CD4-positive, CD25-positive, alpha-beta regulatory T cell (primary cell): ENCODE measurements at regions not wholly inside any gene's neighbourhood (a gene's known extent, or its start where the extent isn't known, plus 50 kb on each side); places are given as distances from the start of the nearest gene placed in this dataset.

Experiments used
- ATAC-seq, 2 donors: fragments of 150-1000 bp; cut with Tn5 transposase; one replicate each; pipeline ENCODE4 v1.10.0; 2021; ENCODE audit warnings: low read depth in 2 of 2, moderate number of reproducible peaks in 2 of 2, moderate library complexity in 1 of 2
- DNase-seq, 3 donors: peaks; one replicate each; pipeline versions ENCODE4 v3.0.0 to v3.0.0-alpha.2; 2012 to 2022; ENCODE audit warnings: mixed read lengths in 1 of 3
- H3K27ac ChIP-seq: one replicate; pipeline ENCODE4 v1.7.0; 2013; ENCODE audit warnings: mild to moderate bottlenecking, low read length; ENCODE audit not compliant: insufficient read depth, poor library complexity, severe bottlenecking
- H3K27me3 ChIP-seq: one replicate; pipeline ENCODE4 v1.7.0; 2013; ENCODE audit warnings: low read length; ENCODE audit not compliant: control insufficient read depth, insufficient read depth
- H3K36me3 ChIP-seq: one replicate; pipeline ENCODE4 v1.7.0; 2013; ENCODE audit warnings: mild to moderate bottlenecking, low read length, moderate library complexity; ENCODE audit not compliant: control insufficient read depth, insufficient read depth
- H3K4me1 ChIP-seq: 2 replicates; pipeline ENCODE4 v1.7.0; 2013; ENCODE audit warnings: mild to moderate bottlenecking, low read length; ENCODE audit not compliant: insufficient read depth, control insufficient read depth, poor library complexity, severe bottlenecking
- H3K4me3 ChIP-seq: one replicate; pipeline ENCODE4 v1.7.0; 2013; ENCODE audit warnings: low read depth, mild to moderate bottlenecking, low read length, moderate library complexity
- H3K9me3 ChIP-seq, 2 experiments: 1 replicate in 1 of 2; 2 replicates in 1 of 2; pipeline ENCODE4 v1.7.0; 2013; ENCODE audit warnings: low read length in 2 of 2, mild to moderate bottlenecking in 1 of 2, moderate library complexity in 1 of 2; ENCODE audit not compliant: control insufficient read depth in 2 of 2
- H3K27ac Mint-ChIP-seq, 3 donors: one replicate each; pipeline ENCODE4 v1.8.0; 2020 to 2022; ENCODE audit warnings: mild to moderate bottlenecking in 3 of 3, mixed read lengths in 3 of 3, moderate library complexity in 2 of 3
- H3K27me3 Mint-ChIP-seq: one replicate; pipeline ENCODE4 v1.8.0; 2022; ENCODE audit warnings: mild to moderate bottlenecking, mixed read lengths
- H3K36me3 Mint-ChIP-seq: one replicate; pipeline ENCODE4 v1.8.0; 2020; ENCODE audit warnings: mixed read lengths
- H3K4me1 Mint-ChIP-seq, 4 donors: one replicate each; pipeline ENCODE4 v1.8.0; 2020 to 2022; ENCODE audit warnings: mixed read lengths in 4 of 4, mild to moderate bottlenecking in 1 of 4
- H3K4me3 Mint-ChIP-seq, 4 donors: one replicate each; pipeline ENCODE4 v1.8.0; 2020 to 2022; ENCODE audit warnings: mild to moderate bottlenecking in 4 of 4, mixed read lengths in 4 of 4, moderate library complexity in 3 of 4
- H3K9me3 Mint-ChIP-seq, 7 donors: one replicate each; pipeline ENCODE4 v1.8.0; 2020 to 2022; ENCODE audit warnings: mixed read lengths in 7 of 7, mild to moderate bottlenecking in 3 of 7, moderate library complexity in 2 of 7

DNA sequence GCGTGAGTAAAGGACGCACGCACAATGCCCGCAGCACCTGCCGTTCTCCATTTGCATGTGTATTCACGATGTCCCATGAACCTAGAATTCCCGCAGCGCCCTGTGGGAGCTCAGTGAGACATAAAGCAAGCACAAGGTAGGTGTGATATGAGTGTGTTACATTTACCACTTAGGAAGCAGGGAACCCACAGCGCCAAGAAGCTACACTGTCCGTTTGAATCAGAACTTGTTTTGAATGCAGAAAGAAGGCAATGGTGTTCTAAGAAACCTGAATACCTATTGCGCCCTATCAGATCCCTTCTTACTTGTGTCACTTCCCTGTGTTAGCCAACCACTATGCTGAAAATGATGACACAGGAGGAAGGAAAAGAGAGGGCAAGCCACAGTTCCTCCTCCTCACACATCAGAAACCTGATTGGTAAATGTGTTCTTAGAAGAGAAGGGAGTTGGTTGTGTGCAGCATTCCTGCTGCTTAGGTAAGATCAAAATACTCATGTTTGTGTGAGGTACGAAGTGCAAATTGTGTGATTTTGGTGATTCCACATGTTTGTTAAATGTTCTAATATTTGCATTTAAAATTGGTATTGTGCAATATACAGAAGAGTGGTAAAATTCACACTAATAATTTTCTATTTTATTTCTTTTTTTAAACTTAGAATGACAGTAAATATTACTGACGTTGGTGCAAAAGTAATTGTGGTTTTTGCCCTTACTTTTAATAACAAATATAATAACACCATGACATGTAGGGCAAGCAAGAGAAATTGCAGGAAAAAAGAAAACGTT, 185.4 kb downstream of the SEC23IP start:
- ATAC-seq: no peak
- no peak for DNase-seq

DNA sequence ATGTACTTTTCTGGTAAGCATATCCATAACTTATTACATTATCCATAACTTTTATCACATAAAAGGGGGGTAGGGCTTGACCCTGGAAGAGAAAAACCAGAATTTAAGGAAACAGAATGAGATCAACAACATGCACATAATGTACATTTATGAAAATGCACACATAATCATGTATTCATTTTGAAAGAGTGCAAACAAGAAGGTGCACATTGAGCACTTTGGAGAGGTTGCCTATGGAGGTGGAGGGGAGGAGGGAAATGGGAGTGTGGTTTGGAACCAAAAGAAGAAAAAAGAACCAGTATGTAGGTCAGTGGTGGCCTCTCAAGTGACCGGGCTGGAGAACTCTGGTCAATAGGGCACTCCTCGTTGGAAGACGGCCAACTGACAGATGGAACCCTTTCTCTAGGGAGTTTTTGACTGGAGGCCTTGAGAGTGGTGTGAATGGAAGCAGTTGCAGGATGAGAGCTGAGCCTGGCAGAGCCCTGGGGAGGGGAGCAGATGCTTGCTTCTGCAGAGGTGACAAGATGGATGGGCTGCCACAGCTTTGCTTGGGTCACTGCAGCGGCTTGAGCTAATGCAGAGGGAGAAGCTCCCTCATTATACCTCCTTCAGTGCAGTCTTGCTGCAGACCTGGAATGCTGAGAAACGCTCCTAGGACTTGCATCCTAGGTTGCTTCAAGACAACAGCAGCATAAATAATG, 192.7 kb downstream of the SEC23IP start:
- Mint-ChIP-seq H3K27ac (no peak overlapping the region), H3K27me3 (peaks cover 21% of the 10 kb centered on the region), H3K4me3 (no peak overlapping the region), H3K9me3 (peaks cover 0 to 12% (median 1%) of the 10 kb centered on the region in 7 donors), H3K4me1 (no peaks in the 10 kb centered on the region), H3K36me3 (no peaks in the 10 kb centered on the region)
- Histone ChIP-seq H3K27me3 (no peaks in the 10 kb centered on the region), H3K4me3 (no peak overlapping the region), H3K9me3 (no peaks in the 10 kb centered on the region), H3K4me1 (no peaks in the 10 kb centered on the region), H3K27ac (no peak overlapping the region), H3K36me3 (no peaks in the 10 kb centered on the region)
- no peak for DNase-seq
- ATAC-seq: no peak

More for the DNA sequence above, 185.4 kb downstream of the SEC23IP start:
- Histone ChIP-seq H3K9me3 (no peaks in the 10 kb centered on the region), H3K27me3 (no peaks in the 10 kb centered on the region), H3K4me3 (no peak overlapping the region), H3K4me1 (no peaks in the 10 kb centered on the region), H3K36me3 (no peaks in the 10 kb centered on the region), H3K27ac (no peak overlapping the region)
- no peaks in the 10 kb centered on the region for H3K36me3 Mint-ChIP-seq
- no peak overlapping the region for H3K4me3 Mint-ChIP-seq
- peaks cover 0 to 4% (median 0%) of the 10 kb centered on the region in 4 donors for H3K4me1 Mint-ChIP-seq
- peaks cover 0 to 8% (median 1%) of the 10 kb centered on the region in 7 donors for H3K9me3 Mint-ChIP-seq
- peaks cover 28% of the 10 kb centered on the region for H3K27me3 Mint-ChIP-seq
- no peak overlapping the region for H3K27ac Mint-ChIP-seq

- H3K27me3 ChIP-seq: no peaks in the 10 kb centered on the region
- Mint-ChIP-seq H3K36me3 (no peaks in the 10 kb centered on the region), H3K27me3 (peaks cover 17% of the 10 kb centered on the region), H3K27ac (no peak overlapping the region), H3K4me3 (no peak overlapping the region), H3K9me3 (peaks cover 0 to 12% (median 3%) of the 10 kb centered on the region in 7 donors), H3K4me1 (no peaks in the 10 kb centered on the region)
- no peaks in the 10 kb centered on the region for H3K36me3 ChIP-seq
- no peak overlapping the region for H3K27ac ChIP-seq
- no peak for DNase-seq
- H3K4me1 ChIP-seq: no peaks in the 10 kb centered on the region
- H3K4me3 ChIP-seq: no peak overlapping the region
- no peaks in the 10 kb centered on the region for H3K9me3 ChIP-seq
- ATAC-seq: no peak
Measured at GRCh38 chr10:120086066-120086465, 193.5 kb downstream of the SEC23IP start.

GRCh38 chr10:120087109-120087508, 194.6 kb downstream of the SEC23IP start:
- no peak for ATAC-seq

DNA sequence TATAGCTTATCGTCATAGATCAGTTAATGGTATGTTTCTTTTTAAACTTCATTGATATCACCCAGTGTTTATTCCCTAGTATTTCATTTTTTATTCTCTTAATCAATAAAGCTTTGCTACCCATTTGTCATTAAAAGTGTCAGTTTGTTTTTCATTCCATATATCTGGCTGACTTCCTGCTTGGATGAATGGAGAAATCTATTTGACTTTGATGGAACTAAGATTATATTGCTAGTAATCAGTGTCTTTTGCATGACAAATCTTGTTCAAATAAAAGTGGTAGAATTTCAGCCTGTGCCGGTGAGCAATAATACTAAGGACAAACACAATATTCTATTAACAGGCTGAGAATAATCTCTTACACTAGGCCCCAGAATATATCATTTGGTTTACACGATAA, 203.3 kb downstream of the SEC23IP start:
- Histone ChIP-seq H3K36me3 (no peaks in the 10 kb centered on the region), H3K4me1 (no peaks in the 10 kb centered on the region), H3K27me3 (no peaks in the 10 kb centered on the region), H3K4me3 (no peak overlapping the region), H3K27ac (no peak overlapping the region), H3K9me3 (no peaks in the 10 kb centered on the region)
- Mint-ChIP-seq H3K27ac (no peak overlapping the region), H3K4me1 (no peaks in the 10 kb centered on the region), H3K36me3 (no peaks in the 10 kb centered on the region), H3K4me3 (no peak overlapping the region), H3K9me3 (peaks cover 0 to 2% (median 0%) of the 10 kb centered on the region in 7 donors), H3K27me3 (peaks cover 6% of the 10 kb centered on the region)
- DNase-seq (no peak), ATAC-seq (no peak)

More at GRCh38 chr10:120087109-120087508, 194.6 kb downstream of the SEC23IP start:
- Mint-ChIP-seq H3K27me3 (peaks cover 12% of the 10 kb centered on the region), H3K4me3 (no peak overlapping the region), H3K36me3 (no peaks in the 10 kb centered on the region), H3K4me1 (no peaks in the 10 kb centered on the region), H3K9me3 (peaks cover 0 to 12% (median 1%) of the 10 kb centered on the region in 7 donors), H3K27ac (no peak overlapping the region)
- no peaks in the 10 kb centered on the region for H3K36me3 ChIP-seq
- no peaks in the 10 kb centered on the region for H3K9me3 ChIP-seq
- DNase-seq: no peak
- H3K4me1 ChIP-seq: no peaks in the 10 kb centered on the region
- no peak overlapping the region for H3K27ac ChIP-seq
- no peaks in the 10 kb centered on the region for H3K27me3 ChIP-seq
- no peak overlapping the region for H3K4me3 ChIP-seq

GRCh38 chr10:120097766-120098165, 205.2 kb downstream of the SEC23IP start:
- DNase-seq: no peak
- Mint-ChIP-seq H3K4me3 (no peak overlapping the region), H3K4me1 (no peaks in the 10 kb centered on the region), H3K27me3 (peaks cover 6% of the 10 kb centered on the region), H3K27ac (no peak overlapping the region), H3K9me3 (no peaks in the 10 kb centered on the region), H3K36me3 (no peaks in the 10 kb centered on the region)
- Histone ChIP-seq H3K4me1 (no peaks in the 10 kb centered on the region), H3K36me3 (no peaks in the 10 kb centered on the region), H3K9me3 (no peaks in the 10 kb centered on the region), H3K27me3 (no peaks in the 10 kb centered on the region), H3K27ac (no peak overlapping the region), H3K4me3 (no peak overlapping the region)
- ATAC-seq: no peak

- H3K36me3 ChIP-seq: no peaks in the 10 kb centered on the region
- no peaks in the 10 kb centered on the region for H3K4me1 ChIP-seq
- no peak overlapping the region for H3K4me3 ChIP-seq
- no peaks in the 10 kb centered on the region for H3K9me3 ChIP-seq
- ATAC-seq (no peak), DNase-seq (no peak)
- peaks cover 6% of the 10 kb centered on the region for H3K27me3 Mint-ChIP-seq
- H3K4me3 Mint-ChIP-seq: no peak overlapping the region
- H3K27ac Mint-ChIP-seq: no peak overlapping the region
- H3K27ac ChIP-seq: no peak overlapping the region
- H3K27me3 ChIP-seq: no peaks in the 10 kb centered on the region
- H3K4me1 Mint-ChIP-seq: no peaks in the 10 kb centered on the region
- no peaks in the 10 kb centered on the region for H3K36me3 Mint-ChIP-seq
- no peaks in the 10 kb centered on the region for H3K9me3 Mint-ChIP-seq
Measured at GRCh38 chr10:120098232-120098930, 205.9 kb downstream of the SEC23IP start.
